ENCODE measurements at regions not wholly inside any gene's neighbourhood (a gene's known extent, or its start where the extent isn't known, plus 50 kb on each side); places are given as distances from the start of the nearest gene placed in this dataset.
"Not testable (repeated sequence)": the region's sequence is repeated elsewhere in the genome, so short reads cannot be mapped to it uniquely, and the experiment has no call there.

GRCh38 chr5:102681403-102681983, 73.6 kb upstream of the PAM start:
- H3K4me1 ChIP-seq (ENCODE audit: control insufficient read depth, insufficient read depth, low read length): no peaks in the 10 kb centered on the region

GRCh38 chr5:102682101-102682647, 72.9 kb upstream of the PAM start:
- H3K27ac ChIP-seq (ENCODE audit: low read depth, low read length): no peak overlapping the region
- H3K9ac ChIP-seq (ENCODE audit: low read length): no peak overlapping the region
- no peak overlapping the region for H3K4me3 ChIP-seq (ENCODE audit: low read length)
- no peaks in the 10 kb centered on the region for H3K36me3 ChIP-seq (ENCODE audit: control insufficient read depth, insufficient read depth, low read length)
- H3K27me3 ChIP-seq (ENCODE audit: control insufficient read depth, insufficient read depth, low read length): no peaks in the 10 kb centered on the region
- no peaks in the 10 kb centered on the region for H3K4me1 ChIP-seq (ENCODE audit: control insufficient read depth, insufficient read depth, low read length)

More at GRCh38 chr5:102681403-102681983, 73.6 kb upstream of the PAM start:
- no peaks in the 10 kb centered on the region for H3K27me3 ChIP-seq (ENCODE audit: control insufficient read depth, insufficient read depth, low read length)
- H3K9ac ChIP-seq (ENCODE audit: low read length): no peak overlapping the region
- no peak overlapping the region for H3K27ac ChIP-seq (ENCODE audit: low read depth, low read length)
- no peaks in the 10 kb centered on the region for H3K36me3 ChIP-seq (ENCODE audit: control insufficient read depth, insufficient read depth, low read length)
- H3K4me3 ChIP-seq (ENCODE audit: low read length): no peak overlapping the region

- not testable (repeated sequence) for H3K9ac ChIP-seq (ENCODE audit: low read length)
Measured at GRCh38 chr5:102688076-102688475, 67.0 kb upstream of the PAM start.

GRCh38 chr5:102688581-102689342, 66.3 kb upstream of the PAM start:
- not testable (repeated sequence) for H3K27me3 ChIP-seq (ENCODE audit: control insufficient read depth, insufficient read depth, low read length); H3K4me1 ChIP-seq (ENCODE audit: control insufficient read depth, insufficient read depth, low read length); H3K36me3 ChIP-seq (ENCODE audit: control insufficient read depth, insufficient read depth, low read length); H3K4me3 ChIP-seq (ENCODE audit: low read length); H3K27ac ChIP-seq (ENCODE audit: low read depth, low read length); H3K9ac ChIP-seq (ENCODE audit: low read length)

More at GRCh38 chr5:102688076-102688475, 67.0 kb upstream of the PAM start:
- H3K36me3 ChIP-seq (ENCODE audit: control insufficient read depth, insufficient read depth, low read length); H3K4me3 ChIP-seq (ENCODE audit: low read length); H3K27me3 ChIP-seq (ENCODE audit: control insufficient read depth, insufficient read depth, low read length); H3K27ac ChIP-seq (ENCODE audit: low read depth, low read length); H3K4me1 ChIP-seq (ENCODE audit: control insufficient read depth, insufficient read depth, low read length): not testable (repeated sequence)

- no peak overlapping the region for H3K27ac ChIP-seq (ENCODE audit: low read depth, low read length)
- no peaks in the 10 kb centered on the region for H3K4me1 ChIP-seq (ENCODE audit: control insufficient read depth, insufficient read depth, low read length)
- H3K4me3 ChIP-seq (ENCODE audit: low read length): no peak overlapping the region
- no peaks in the 10 kb centered on the region for H3K27me3 ChIP-seq (ENCODE audit: control insufficient read depth, insufficient read depth, low read length)
- no peaks in the 10 kb centered on the region for H3K36me3 ChIP-seq (ENCODE audit: control insufficient read depth, insufficient read depth, low read length)
- no peak overlapping the region for H3K9ac ChIP-seq (ENCODE audit: low read length)
Measured at GRCh38 chr5:102690910-102691309, 64.2 kb upstream of the PAM start.

- no peak overlapping the region for H3K27ac ChIP-seq (ENCODE audit: low read depth, low read length)
- H3K36me3 ChIP-seq (ENCODE audit: control insufficient read depth, insufficient read depth, low read length): no peaks in the 10 kb centered on the region
- no peak overlapping the region for H3K4me3 ChIP-seq (ENCODE audit: low read length)
- no peaks in the 10 kb centered on the region for H3K27me3 ChIP-seq (ENCODE audit: control insufficient read depth, insufficient read depth, low read length)
- H3K4me1 ChIP-seq (ENCODE audit: control insufficient read depth, insufficient read depth, low read length): no peaks in the 10 kb centered on the region
- H3K9ac ChIP-seq (ENCODE audit: low read length): no peak overlapping the region
Measured at GRCh38 chr5:102691434-102691833, 63.7 kb upstream of the PAM start.

- H3K9ac ChIP-seq (ENCODE audit: low read length): no peak overlapping the region
- H3K36me3 ChIP-seq (ENCODE audit: control insufficient read depth, insufficient read depth, low read length): no peaks in the 10 kb centered on the region
- no peak overlapping the region for H3K4me3 ChIP-seq (ENCODE audit: low read length)
- no peaks in the 10 kb centered on the region for H3K27me3 ChIP-seq (ENCODE audit: control insufficient read depth, insufficient read depth, low read length)
- H3K4me1 ChIP-seq (ENCODE audit: control insufficient read depth, insufficient read depth, low read length): no peaks in the 10 kb centered on the region
- no peak overlapping the region for H3K27ac ChIP-seq (ENCODE audit: low read depth, low read length)
Measured at GRCh38 chr5:102700120-102700831, 54.8 kb upstream of the PAM start.

GRCh38 chr5:102700916-102701315, 54.2 kb upstream of the PAM start:
- H3K4me3 ChIP-seq (ENCODE audit: low read length): no peak overlapping the region
- no peak overlapping the region for H3K9ac ChIP-seq (ENCODE audit: low read length)
- no peak overlapping the region for H3K27ac ChIP-seq (ENCODE audit: low read depth, low read length)
- no peaks in the 10 kb centered on the region for H3K27me3 ChIP-seq (ENCODE audit: control insufficient read depth, insufficient read depth, low read length)
- no peaks in the 10 kb centered on the region for H3K36me3 ChIP-seq (ENCODE audit: control insufficient read depth, insufficient read depth, low read length)
- no peaks in the 10 kb centered on the region for H3K4me1 ChIP-seq (ENCODE audit: control insufficient read depth, insufficient read depth, low read length)

- Histone ChIP-seq H3K4me1 (ENCODE audit: control insufficient read depth, insufficient read depth, low read length) (no peaks in the 10 kb centered on the region), H3K36me3 (ENCODE audit: control insufficient read depth, insufficient read depth, low read length) (no peaks in the 10 kb centered on the region), H3K27ac (ENCODE audit: low read depth, low read length) (no peak overlapping the region), H3K4me3 (ENCODE audit: low read length) (no peak overlapping the region), H3K9ac (ENCODE audit: low read length) (no peak overlapping the region), H3K27me3 (ENCODE audit: control insufficient read depth, insufficient read depth, low read length) (no peaks in the 10 kb centered on the region)
Measured at GRCh38 chr5:102701748-102702147, 53.4 kb upstream of the PAM start.
